Right atrium auricular region (tissue), 2 donors: ENCODE measurements at regions not wholly inside any gene's neighbourhood (a gene's known extent, or its start where the extent isn't known, plus 50 kb on each side); places are given as distances from the start of the nearest gene placed in this dataset.

Source experiments
- DNase-seq: peaks from one replicate; pipeline ENCODE4 v3.0.0-alpha.2; 2019; ENCODE audit warnings: low spot score
- H3K27ac ChIP-seq, 2 donors: fragments of 200-600 bp; sonication (generic); 1 replicate in 1 of 2; 2 replicates in 1 of 2; pipeline ENCODE4 v1.5.1; 2016 to 2019
- H3K27me3 ChIP-seq, 2 donors: fragments of 200-600 bp; sonication (generic); one replicate each; pipeline versions ENCODE4 v1.5.1 to v1.6.0; 2017 to 2019
- H3K36me3 ChIP-seq: fragments of 200-600 bp; sonication (generic); one replicate; pipeline ENCODE4 v1.5.1; 2016
- H3K4me1 ChIP-seq, 2 donors: fragments of 200-600 bp; sonication (generic); one replicate each; pipeline versions ENCODE4 v1.5.1 to v1.6.0; 2017 to 2019
- H3K4me3 ChIP-seq, 2 donors: fragments of 200-600 bp; sonication (generic); 1 replicate in 1 of 2; 2 replicates in 1 of 2; pipeline ENCODE4 v1.5.1; 2017 to 2019; ENCODE audit warnings: mild to moderate bottlenecking in 1 of 2, moderate library complexity in 1 of 2
- H3K9me3 ChIP-seq, 2 donors: fragments of 200-600 bp; sonication (generic); one replicate each; pipeline ENCODE4 v1.5.1; 2019
- TF ChIP-seq, protein P1 (sequence below), 2 donors: fragments of 200-600 bp; sonication (generic); IDR thresholded peaks; one replicate each; pipeline ENCODE4 v1.5.1; 2019; ENCODE audit warnings: antibody characterized with exemption in 2 of 2

DNA sequence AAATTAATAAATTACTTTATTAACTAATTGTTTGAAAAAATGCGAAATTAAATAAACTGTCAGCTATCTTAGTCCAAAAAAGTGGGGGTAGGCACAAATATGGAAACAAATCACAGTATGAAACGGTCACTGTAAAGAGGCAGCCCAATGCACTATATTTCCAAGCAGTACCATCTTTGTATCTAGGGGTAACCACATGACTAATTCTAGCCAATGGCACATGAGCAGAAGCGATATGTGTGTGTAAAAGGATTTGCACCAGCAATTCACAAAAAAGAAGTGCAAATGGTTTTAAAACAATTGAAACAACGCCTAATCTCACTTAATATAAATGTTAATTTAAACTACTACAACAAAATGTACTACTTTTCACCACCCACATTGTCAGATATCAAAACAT lies 129.5 kb upstream of the PRNP start:
- Histone ChIP-seq H3K36me3 (no peaks in the 10 kb centered on the region), H3K27ac (no peak overlapping the region), H3K4me3 (no peak overlapping the region), H3K4me1 (no peaks in the 10 kb centered on the region), H3K9me3 (peaks cover 0 to 7% of the 10 kb centered on the region in 2 donors), H3K27me3 (no peaks in the 10 kb centered on the region)
- no peak for DNase-seq
- TF ChIP-seq, protein P1, sequence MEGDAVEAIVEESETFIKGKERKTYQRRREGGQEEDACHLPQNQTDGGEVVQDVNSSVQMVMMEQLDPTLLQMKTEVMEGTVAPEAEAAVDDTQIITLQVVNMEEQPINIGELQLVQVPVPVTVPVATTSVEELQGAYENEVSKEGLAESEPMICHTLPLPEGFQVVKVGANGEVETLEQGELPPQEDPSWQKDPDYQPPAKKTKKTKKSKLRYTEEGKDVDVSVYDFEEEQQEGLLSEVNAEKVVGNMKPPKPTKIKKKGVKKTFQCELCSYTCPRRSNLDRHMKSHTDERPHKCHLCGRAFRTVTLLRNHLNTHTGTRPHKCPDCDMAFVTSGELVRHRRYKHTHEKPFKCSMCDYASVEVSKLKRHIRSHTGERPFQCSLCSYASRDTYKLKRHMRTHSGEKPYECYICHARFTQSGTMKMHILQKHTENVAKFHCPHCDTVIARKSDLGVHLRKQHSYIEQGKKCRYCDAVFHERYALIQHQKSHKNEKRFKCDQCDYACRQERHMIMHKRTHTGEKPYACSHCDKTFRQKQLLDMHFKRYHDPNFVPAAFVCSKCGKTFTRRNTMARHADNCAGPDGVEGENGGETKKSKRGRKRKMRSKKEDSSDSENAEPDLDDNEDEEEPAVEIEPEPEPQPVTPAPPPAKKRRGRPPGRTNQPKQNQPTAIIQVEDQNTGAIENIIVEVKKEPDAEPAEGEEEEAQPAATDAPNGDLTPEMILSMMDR (IDR thresholded peaks at IDR 0.05): no peak

DNA sequence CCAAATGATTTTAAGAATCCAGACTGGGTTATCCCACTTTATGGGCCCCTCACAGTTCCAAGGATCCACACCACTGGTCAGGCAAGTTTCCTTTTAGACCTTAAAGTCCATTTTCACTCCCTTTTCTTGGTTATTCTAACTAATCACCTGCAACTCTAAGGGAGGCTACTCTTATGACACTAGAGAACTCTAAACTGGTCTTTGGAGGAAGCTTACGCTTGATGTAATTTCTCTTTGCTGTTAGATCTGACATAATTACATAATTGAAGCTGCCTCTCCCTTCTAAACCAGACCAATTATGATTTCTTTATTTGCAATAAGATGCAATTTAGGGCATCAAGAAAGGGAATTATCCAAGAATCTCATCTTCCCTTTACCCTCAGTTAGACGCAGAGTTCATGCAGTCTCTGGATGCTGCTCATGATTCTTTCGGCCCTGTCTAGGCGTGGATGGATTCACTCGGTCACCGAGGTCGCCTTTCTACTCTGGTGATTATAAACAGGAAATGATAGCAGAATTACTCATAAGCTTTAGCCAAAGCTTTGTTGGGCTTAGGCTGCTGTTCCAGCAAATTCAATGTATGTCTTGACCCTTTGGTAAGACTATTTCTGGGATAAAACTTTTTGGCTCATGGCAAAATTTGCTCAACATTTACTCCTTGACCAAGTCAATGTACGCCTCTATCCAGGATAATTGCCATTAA lies 130.9 kb upstream of the PRNP start:
- H3K4me3 ChIP-seq: no peak overlapping the region
- no peak for DNase-seq
- H3K27ac ChIP-seq: no peak overlapping the region
- TF ChIP-seq, protein P1 (IDR thresholded peaks at IDR 0.05): no peak
- H3K4me1 ChIP-seq: no peaks in the 10 kb centered on the region
- H3K9me3 ChIP-seq: peaks cover 0 to 7% of the 10 kb centered on the region in 2 donors
- H3K27me3 ChIP-seq: no peaks in the 10 kb centered on the region
- H3K36me3 ChIP-seq: no peaks in the 10 kb centered on the region

DNA sequence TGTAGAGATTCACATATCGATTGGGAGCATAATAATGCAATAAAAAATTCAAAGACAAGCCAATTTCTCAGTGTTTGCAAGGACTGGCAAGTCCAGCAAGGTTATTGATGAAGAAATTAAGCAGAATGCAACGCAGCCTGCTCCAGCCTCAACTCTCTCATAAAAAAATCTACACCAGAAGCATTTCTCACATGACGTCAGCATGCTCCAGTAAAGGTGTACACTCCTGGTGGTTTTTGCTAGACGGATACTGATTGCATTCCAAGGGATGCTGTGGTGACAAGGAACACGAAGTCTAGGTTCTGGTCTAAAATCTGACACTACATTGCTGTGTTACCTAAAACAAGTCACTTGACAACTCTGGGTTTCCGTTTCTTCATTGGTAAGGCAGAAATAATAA lies 131.9 kb upstream of the PRNP start:
- no peaks in the 10 kb centered on the region for H3K4me1 ChIP-seq
- no peak overlapping the region for H3K4me3 ChIP-seq
- no peak for DNase-seq
- no peaks in the 10 kb centered on the region for H3K36me3 ChIP-seq
- TF ChIP-seq, protein P1 (IDR thresholded peaks at IDR 0.05): no peak
- H3K9me3 ChIP-seq: peaks cover 0 to 7% of the 10 kb centered on the region in 2 donors
- no peak overlapping the region for H3K27ac ChIP-seq
- no peaks in the 10 kb centered on the region for H3K27me3 ChIP-seq

DNA sequence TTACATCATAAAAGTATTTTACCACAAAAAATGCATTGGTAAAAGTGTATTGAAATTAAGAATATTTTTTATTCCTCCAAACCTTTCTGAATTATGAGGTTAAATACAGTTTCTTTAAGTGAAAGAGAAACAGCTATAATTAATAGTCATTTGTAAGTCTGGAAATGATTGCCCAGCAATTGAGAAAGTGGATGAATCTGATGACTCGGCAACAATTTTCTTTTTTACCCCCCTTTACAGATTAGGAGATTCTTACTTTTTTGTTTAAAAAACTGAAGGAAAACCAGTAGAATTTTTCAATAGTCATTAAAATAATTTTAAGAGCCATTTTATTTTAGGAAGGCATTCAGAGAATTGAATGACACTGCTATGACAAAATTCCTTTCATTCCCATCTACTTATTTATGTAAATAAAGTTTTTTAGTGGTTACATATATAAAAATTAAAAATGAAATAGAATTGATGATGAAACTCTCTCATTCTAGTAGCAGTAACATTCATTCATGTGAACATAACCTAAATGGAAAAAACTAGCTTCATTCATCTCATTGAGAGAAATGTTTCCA lies 134.1 kb upstream of the PRNP start:
- TF ChIP-seq, protein P1 (IDR thresholded peaks at IDR 0.05): no peak
- H3K9me3 ChIP-seq: peaks cover 0 to 6% of the 10 kb centered on the region in 2 donors
- H3K4me1 ChIP-seq: no peaks in the 10 kb centered on the region
- DNase-seq: no peak
- H3K27ac ChIP-seq: no peak overlapping the region
- no peaks in the 10 kb centered on the region for H3K36me3 ChIP-seq
- no peaks in the 10 kb centered on the region for H3K27me3 ChIP-seq
- no peak overlapping the region for H3K4me3 ChIP-seq

DNA sequence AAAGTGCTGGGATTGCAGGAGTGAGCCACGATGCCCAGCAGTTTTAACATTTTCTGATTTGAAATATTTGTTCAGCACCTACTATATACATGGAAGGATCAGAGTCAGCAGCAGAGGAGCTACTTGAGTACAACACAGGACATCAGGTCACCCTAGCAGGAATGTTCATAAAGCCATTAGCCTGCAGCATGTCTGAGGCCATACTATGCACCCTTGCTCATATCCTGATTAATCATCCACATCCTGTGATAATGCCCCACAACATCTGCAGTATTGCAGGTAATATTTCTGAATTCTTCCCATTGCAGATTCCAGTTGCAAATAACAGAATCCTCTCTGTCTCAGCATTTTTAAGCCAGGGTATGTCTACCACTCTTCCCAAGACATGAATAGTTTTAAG lies 135.5 kb upstream of the PRNP start:
- H3K4me1 ChIP-seq: no peaks in the 10 kb centered on the region
- no peak overlapping the region for H3K4me3 ChIP-seq
- no peak for DNase-seq
- H3K27ac ChIP-seq: no peak overlapping the region
- H3K36me3 ChIP-seq: no peaks in the 10 kb centered on the region
- TF ChIP-seq, protein P1 (IDR thresholded peaks at IDR 0.05): no peak
- peaks cover 0 to 6% of the 10 kb centered on the region in 2 donors for H3K9me3 ChIP-seq
- no peaks in the 10 kb centered on the region for H3K27me3 ChIP-seq
